ENCODE measurements at regions not wholly inside any gene's neighbourhood (a gene's known extent, or its start where the extent isn't known, plus 50 kb on each side); places are given as distances from the start of the nearest gene placed in this dataset.

- TF ChIP-seq, protein P1, sequence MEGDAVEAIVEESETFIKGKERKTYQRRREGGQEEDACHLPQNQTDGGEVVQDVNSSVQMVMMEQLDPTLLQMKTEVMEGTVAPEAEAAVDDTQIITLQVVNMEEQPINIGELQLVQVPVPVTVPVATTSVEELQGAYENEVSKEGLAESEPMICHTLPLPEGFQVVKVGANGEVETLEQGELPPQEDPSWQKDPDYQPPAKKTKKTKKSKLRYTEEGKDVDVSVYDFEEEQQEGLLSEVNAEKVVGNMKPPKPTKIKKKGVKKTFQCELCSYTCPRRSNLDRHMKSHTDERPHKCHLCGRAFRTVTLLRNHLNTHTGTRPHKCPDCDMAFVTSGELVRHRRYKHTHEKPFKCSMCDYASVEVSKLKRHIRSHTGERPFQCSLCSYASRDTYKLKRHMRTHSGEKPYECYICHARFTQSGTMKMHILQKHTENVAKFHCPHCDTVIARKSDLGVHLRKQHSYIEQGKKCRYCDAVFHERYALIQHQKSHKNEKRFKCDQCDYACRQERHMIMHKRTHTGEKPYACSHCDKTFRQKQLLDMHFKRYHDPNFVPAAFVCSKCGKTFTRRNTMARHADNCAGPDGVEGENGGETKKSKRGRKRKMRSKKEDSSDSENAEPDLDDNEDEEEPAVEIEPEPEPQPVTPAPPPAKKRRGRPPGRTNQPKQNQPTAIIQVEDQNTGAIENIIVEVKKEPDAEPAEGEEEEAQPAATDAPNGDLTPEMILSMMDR (IDR thresholded peaks at IDR 0.05; ENCODE audit: insufficient read depth, low read depth, low read length) = no peak
- no peak for TF ChIP-seq EZH2 (IDR thresholded peaks at IDR 0.05; ENCODE audit: insufficient read depth, low read length)
Measured at GRCh38 chr3:59372346-59372745, 322.5 kb upstream of the CFAP20DC start.
